A549 (cell line): ENCODE measurements at regions not wholly inside any gene's neighbourhood (a gene's known extent, or its start where the extent isn't known, plus 50 kb on each side); places are given as distances from the start of the nearest gene placed in this dataset.

Experiments
- CTCF ChIP-seq: fragments of >200 bp; sonication (Bioruptor Twin); formaldehyde crosslinking; IDR thresholded peaks from 3 replicates; pipeline ENCODE4 v1.5.1; 2016
- EP300 ChIP-seq, 2 experiments: fragments of >200 bp; sonication (Bioruptor Twin); formaldehyde crosslinking; IDR thresholded peaks; 2 replicates in 1 of 2; 3 replicates in 1 of 2; pipeline ENCODE4 v1.6.1; 2016 to 2017
- PBX3 ChIP-seq: IDR thresholded peaks from 2 replicates; pipeline ENCODE4 v1.6.1; 2012
- RAD21 ChIP-seq, 2 experiments: fragments of >200 bp in 1 of 2; sonication (Bioruptor Twin) in 1 of 2; formaldehyde crosslinking in 1 of 2; IDR thresholded peaks in 1 of 2; conservative IDR thresholded peaks in 1 of 2; 2 replicates in 1 of 2; 3 replicates in 1 of 2; pipeline ENCODE4 v1.6.1; 2012 to 2018; ENCODE audit warnings: inconsistent platforms in 1 of 2

- no peak for TF ChIP-seq CTCF
- no peak for TF ChIP-seq RAD21 (conservative IDR thresholded peaks at IDR 0.05 in 1 of 2, IDR thresholded peaks at IDR 0.05 in 1 of 2)
- no peak for TF ChIP-seq PBX3
- no peak for TF ChIP-seq EP300 (IDR thresholded peaks at IDR 0.05)
Observed at GRCh38 chr6:97665446-97665845, 382.4 kb upstream of the MMS22L start.
